Activated T-helper 1 cell treated with Interleukin-2 at 50 U/mL for 16 hours (primary cell): ENCODE measurements at regions not wholly inside any gene's neighbourhood (a gene's known extent, or its start where the extent isn't known, plus 50 kb on each side); places are given as distances from the start of the nearest gene placed in this dataset.

ENCODE experiments used
- DNase-seq: peaks from one replicate; pipeline ENCODE4 v3.0.0-alpha.2; 2020; ENCODE audit warnings: low read depth

- no peak for DNase-seq
Measured at GRCh38 chr3:31384117-31384516, 148.6 kb upstream of the STT3B start.

- no peak for DNase-seq
Measured at GRCh38 chr3:31389939-31390338, 142.8 kb upstream of the STT3B start.

- DNase-seq: no peak
Measured at GRCh38 chr3:31390466-31390865, 142.3 kb upstream of the STT3B start.

DNA sequence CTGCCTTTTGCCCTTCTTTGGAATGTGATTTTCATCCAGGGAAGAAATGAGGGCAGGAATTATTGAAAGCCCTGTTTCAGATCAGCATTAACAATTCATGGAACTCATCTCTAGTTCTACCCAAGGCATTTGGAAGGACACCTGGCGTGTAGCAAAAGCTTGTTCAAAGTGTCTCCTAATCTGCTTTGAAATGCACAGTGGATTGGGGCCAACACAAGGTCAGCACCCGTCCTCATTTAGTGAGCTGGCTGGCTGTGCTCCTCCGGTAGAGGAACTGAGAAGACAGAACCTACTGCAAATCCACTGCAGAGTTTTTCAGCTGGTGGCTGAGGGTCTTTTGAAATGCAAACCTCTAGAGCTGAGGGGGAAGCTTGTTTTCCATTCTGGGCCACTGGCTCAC is 141.6 kb upstream of the STT3B start:
- no peak for DNase-seq

GRCh38 chr3:31392568-31392967 is 140.2 kb upstream of the STT3B start:
- DNase-seq: no peak

DNA sequence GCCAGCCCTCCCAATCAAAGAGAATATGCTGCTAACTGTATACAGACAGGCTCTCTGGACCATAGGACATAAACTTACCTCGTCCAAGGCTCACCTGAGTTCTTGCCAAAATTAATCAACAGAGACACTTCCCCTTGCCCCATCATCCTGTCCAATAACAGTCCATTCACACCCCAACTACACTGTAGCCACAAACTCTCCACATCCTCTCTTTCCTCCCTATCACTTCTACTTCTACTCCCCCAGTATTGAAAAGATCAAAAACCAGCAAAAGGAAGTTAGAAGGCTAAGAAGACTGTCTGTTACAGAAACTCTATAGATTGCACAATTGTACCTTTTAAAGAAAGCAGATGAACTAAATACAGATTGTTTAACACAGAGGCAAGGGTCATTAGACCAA is 133.5 kb upstream of the STT3B start:
- DNase-seq: no peak

DNA sequence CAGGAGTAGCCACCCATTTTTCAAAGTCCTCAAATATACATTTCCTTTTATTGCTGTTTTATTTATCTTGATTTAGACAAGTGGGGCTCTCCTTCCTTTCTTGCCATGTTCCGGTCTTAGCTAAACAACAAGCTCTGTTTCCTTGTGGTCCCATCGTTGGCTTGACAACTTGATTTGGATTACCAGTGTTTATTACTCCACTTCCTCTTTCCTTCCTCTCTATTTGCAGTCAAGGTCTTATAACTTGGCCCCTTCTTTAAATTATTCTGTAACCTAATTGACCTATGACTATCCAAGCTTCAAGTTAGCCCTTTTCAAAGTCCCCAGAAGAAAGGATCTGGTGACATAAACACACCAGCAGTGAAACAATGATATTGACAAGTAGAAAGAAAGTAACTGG is 130.6 kb upstream of the STT3B start:
- DNase-seq: no peak

DNA sequence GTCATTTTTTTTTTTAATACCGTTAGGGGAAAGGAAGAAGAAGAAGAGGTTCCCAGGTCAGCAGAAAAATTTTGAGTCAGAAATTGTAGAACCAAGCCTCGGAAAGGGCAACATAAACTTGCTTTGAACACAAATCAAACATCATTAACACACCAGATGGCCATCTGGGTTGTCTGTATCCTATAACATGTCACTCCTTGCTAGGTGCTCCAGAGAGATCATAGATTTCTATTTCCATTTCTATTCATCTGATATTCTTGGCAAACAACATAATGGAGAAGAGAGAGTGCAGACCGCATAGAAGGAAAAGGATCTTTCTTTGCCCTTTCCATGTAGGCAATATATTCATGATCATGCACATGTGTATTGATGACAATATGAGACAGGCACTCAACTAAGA is 129.5 kb upstream of the STT3B start:
- DNase-seq: no peak

DNA sequence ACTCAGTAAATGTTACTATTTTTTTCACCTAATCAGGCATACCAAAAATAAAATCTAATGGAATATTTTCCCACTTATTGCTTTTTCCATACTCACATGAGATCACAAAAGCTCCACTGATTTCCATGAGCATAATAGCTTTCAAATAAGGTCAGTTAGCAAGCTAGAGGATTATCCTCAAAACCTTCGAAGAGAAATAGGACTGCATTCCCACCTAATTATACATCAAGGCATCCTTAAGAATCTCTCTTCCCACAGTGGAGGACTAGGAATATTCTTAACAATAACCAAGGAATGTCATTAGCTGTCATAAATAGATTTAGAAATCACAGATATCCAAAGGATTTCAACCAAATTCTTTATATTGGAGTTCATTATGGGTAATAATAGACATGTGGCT is 127.9 kb upstream of the STT3B start:
- no peak for DNase-seq

GRCh38 chr3:31405515-31405914 is 127.2 kb upstream of the STT3B start:
- DNase-seq: no peak

DNA sequence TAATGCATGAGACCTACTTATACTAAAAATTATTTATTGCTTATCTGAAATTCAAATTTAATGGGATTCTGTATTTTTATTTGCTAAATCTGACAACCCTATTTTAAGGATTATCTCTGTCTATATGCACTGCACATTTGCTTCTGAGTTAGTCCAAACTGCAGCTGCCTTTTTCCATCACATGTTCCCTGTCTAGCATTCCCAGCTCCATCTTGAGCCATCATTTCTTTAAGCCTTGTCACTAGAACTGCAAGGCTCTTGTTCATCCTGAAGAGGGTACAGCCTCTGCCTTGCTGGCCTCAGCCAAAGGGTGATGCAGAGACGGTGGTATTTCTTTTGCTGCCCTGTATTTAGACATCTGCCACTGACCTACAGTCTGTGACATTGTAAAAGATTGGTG is 125.8 kb upstream of the STT3B start:
- no peak for DNase-seq

GRCh38 chr3:31407665-31408064 is 125.1 kb upstream of the STT3B start:
- no peak for DNase-seq

DNA sequence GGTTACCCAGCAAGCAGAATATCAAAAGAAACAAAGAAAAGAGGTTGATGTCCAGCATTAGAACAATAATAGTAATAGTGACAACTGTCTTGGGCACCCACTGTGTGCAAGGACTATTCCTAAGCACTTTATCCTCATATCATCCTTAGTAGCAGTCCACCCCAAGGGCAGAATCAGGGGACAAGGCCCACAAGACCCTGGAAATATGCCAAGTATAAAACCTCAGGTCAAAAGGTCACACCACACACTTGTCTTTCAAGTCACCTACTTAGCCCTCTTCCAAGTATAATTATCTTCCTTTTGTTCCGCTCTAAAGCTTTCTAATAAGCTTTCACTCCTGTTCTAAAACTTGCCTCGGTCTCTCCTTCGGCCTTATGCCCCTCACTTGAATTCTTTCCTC is 124.0 kb upstream of the STT3B start:
- no peak for DNase-seq

GRCh38 chr3:31409389-31409788 is 123.3 kb upstream of the STT3B start:
- no peak for DNase-seq

DNA sequence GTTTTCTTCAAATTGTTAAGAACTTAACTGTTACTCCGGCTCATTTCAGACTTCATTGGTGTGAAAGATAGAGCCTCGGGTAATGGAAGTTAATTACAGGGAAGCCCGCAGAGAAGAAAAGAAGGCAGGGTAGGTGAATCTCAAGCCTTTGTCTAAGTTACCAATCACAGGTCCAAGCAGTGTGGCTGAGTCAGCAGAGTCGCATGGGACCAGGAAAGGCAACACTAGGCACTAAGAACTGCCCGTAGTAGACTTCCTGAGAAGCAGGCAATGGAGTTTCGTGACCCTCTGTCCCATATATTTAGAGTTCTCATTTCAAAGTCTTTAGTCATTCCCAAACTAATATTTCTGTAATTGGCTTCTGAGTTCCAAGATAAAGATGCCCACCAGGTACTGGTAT is 122.9 kb upstream of the STT3B start:
- no peak for DNase-seq

- DNase-seq: no peak
Measured at GRCh38 chr3:31410411-31410810, 122.3 kb upstream of the STT3B start.

GRCh38 chr3:31412832-31413231 is 119.9 kb upstream of the STT3B start:
- DNase-seq: no peak

GRCh38 chr3:31413515-31413914 is 119.2 kb upstream of the STT3B start:
- DNase-seq: no peak

DNA sequence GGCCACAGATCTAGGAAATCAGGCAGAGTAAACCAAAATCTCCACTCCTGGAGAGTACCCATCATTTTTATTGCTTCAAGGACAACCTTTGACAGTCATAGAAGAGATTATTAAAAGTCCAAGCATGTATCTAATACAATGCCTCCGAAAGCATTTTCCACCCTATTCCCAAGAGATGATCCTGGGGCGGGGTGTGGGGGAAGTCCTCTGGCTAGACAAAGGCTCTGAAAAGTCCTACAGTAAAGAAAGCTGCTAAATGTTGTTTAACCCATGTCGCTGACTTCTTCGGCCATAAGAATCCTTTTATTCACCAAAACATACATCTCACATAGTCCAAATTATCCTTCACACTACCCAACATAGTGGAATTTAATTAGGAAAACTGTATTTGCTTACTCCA is 115.7 kb upstream of the STT3B start:
- DNase-seq: no peak

DNA sequence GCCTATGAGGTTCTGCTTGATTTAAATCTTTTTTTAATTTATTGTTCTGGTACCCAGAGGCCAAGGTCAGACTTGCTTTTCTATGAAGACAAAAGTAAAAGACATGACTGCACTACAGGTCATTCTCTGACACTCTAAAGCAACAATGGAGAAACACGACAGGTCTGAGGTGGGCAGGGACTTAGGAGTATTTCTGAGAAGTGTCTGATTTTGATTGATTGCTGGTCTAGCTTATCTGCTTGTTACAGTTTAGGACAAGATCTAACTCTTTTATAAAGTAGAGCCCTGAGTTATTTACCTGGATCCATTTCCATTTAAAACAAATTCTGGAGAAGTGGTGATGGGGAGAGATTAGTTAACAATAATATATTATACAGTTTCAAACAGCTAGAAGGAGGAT is 115.2 kb upstream of the STT3B start:
- DNase-seq: no peak

GRCh38 chr3:31420311-31420710 is 112.4 kb upstream of the STT3B start:
- no peak for DNase-seq

DNA sequence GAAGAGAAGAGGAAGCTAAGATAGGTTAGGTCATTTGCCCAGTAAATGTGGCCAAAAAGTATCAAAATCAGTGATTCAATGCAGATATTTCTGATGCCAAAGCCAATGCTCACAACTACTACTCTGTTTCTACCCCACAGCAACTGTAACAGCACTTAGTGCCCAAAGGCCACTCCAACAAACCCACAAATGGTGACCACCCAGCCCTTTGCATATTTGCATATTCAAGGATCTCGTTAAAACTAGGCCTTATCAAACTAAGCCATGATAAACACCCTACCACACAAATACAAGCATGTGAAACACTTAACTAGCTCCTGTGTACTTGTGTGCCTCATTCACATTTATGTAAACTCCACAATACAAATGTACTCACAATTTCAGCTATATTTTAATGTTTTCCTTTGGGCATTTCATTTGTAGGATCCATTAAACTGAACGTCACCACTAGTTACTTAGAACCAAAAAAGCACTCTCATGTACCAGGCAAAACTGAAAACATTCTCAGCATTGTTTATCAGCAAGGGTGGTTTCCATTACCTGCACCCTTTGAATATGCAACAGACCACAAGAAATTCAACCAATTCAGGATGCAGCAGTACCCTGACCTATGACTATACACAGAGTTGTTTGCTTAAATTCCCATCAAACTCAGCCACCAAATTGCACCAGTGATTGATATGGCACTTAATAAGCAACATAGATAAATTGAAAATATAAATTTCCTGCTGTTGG is 111.2 kb upstream of the STT3B start:
- no peak for DNase-seq

- no peak for DNase-seq
Measured at GRCh38 chr3:31422237-31422636, 110.5 kb upstream of the STT3B start.

- DNase-seq: no peak
Measured at GRCh38 chr3:31423482-31423881, 109.2 kb upstream of the STT3B start.

DNA sequence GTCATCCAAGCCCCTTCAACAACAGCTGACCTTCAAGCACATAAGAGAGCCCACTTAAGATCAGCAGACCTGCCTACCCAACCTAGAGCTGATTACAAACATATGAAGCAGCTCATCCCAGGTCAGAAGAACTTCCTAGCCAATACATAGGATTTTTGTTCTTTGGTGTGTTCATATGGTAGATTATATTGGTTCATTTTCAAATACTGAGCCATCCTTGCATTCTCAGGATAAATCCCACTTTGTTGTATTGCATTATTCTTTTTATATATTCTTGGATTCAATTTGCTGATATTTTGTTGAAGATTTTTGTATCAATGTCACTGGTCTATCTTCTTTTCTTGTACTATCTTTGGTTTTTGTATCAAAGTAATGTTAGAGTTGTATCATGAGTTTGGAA is 107.3 kb upstream of the STT3B start:
- DNase-seq: no peak
